ENCODE measurements at regions not wholly inside any gene's neighbourhood (a gene's known extent, or its start where the extent isn't known, plus 50 kb on each side); places are given as distances from the start of the nearest gene placed in this dataset.
"Not testable (repeated sequence)": the region's sequence is repeated elsewhere in the genome, so short reads cannot be mapped to it uniquely, and the experiment has no call there.

GRCh38 chr2:219831957-219832356, 204.5 kb downstream of the SLC4A3 start:
- DNase-seq (ENCODE audit: low read depth in 2 of 2, low spot score in 1 of 2) = no peak

- DNase-seq (ENCODE audit: low read depth in 2 of 2, low spot score in 1 of 2) = no peak
Measured at GRCh38 chr2:219832904-219833303, 205.5 kb downstream of the SLC4A3 start.

- no peak for DNase-seq (ENCODE audit: low read depth in 2 of 2, low spot score in 1 of 2)
Measured at GRCh38 chr2:219835493-219835892, 208.1 kb downstream of the SLC4A3 start.

GRCh38 chr2:219836647-219837177, 209.3 kb downstream of the SLC4A3 start:
- no peak for DNase-seq (ENCODE audit: low read depth in 2 of 2, low spot score in 1 of 2)

GRCh38 chr2:219844401-219845091, 217.1 kb downstream of the SLC4A3 start:
- DNase-seq (ENCODE audit: low read depth in 2 of 2, low spot score in 1 of 2) = no peak

- no peak for DNase-seq (ENCODE audit: low read depth in 2 of 2, low spot score in 1 of 2)
Measured at GRCh38 chr2:219848882-219849281, 221.5 kb downstream of the SLC4A3 start.

GRCh38 chr2:219851169-219851568, 223.7 kb downstream of the SLC4A3 start:
- DNase-seq (ENCODE audit: low read depth in 2 of 2, low spot score in 1 of 2) = no peak

- no peak for DNase-seq (ENCODE audit: low read depth in 2 of 2, low spot score in 1 of 2)
Measured at GRCh38 chr2:219851801-219852481, 224.5 kb downstream of the SLC4A3 start.

GRCh38 chr2:219852626-219853025, 225.2 kb downstream of the SLC4A3 start:
- DNase-seq (ENCODE audit: low read depth in 2 of 2, low spot score in 1 of 2) = no peak

- DNase-seq (ENCODE audit: low read depth in 2 of 2, low spot score in 1 of 2) = no peak
Measured at GRCh38 chr2:219856602-219857001, 229.2 kb downstream of the SLC4A3 start.

GRCh38 chr2:219857751-219858150, 230.3 kb downstream of the SLC4A3 start:
- DNase-seq (ENCODE audit: low read depth in 2 of 2, low spot score in 1 of 2) = no peak

GRCh38 chr2:219861307-219861706, 233.9 kb downstream of the SLC4A3 start:
- no peak for DNase-seq (ENCODE audit: low read depth in 2 of 2, low spot score in 1 of 2)

GRCh38 chr2:219864154-219864553, 236.7 kb downstream of the SLC4A3 start:
- DNase-seq (ENCODE audit: low read depth in 2 of 2, low spot score in 1 of 2) = no peak

- DNase-seq (ENCODE audit: low read depth in 2 of 2, low spot score in 1 of 2) = no peak
Measured at GRCh38 chr2:219868635-219869034, 241.2 kb downstream of the SLC4A3 start.

- no peak for DNase-seq (ENCODE audit: low read depth in 2 of 2, low spot score in 1 of 2)
Measured at GRCh38 chr2:219870041-219870440, 242.6 kb downstream of the SLC4A3 start.

GRCh38 chr2:219871351-219871750, 243.9 kb downstream of the SLC4A3 start:
- no peak for DNase-seq (ENCODE audit: low read depth in 2 of 2, low spot score in 1 of 2)

- DNase-seq (ENCODE audit: low read depth in 2 of 2, low spot score in 1 of 2) = no peak
Measured at GRCh38 chr2:219875036-219875435, 247.6 kb downstream of the SLC4A3 start.

- not testable (repeated sequence) for DNase-seq (ENCODE audit: low read depth in 2 of 2, low spot score in 1 of 2)
Measured at GRCh38 chr2:219875986-219876385, 248.6 kb downstream of the SLC4A3 start.

GRCh38 chr2:219876931-219877330, 249.5 kb downstream of the SLC4A3 start:
- no peak for DNase-seq (ENCODE audit: low read depth in 2 of 2, low spot score in 1 of 2)

- no peak for DNase-seq (ENCODE audit: low read depth in 2 of 2, low spot score in 1 of 2)
Measured at GRCh38 chr2:219877728-219878127, 250.3 kb downstream of the SLC4A3 start.

GRCh38 chr2:219878516-219878915, 251.1 kb downstream of the SLC4A3 start:
- no peak for DNase-seq (ENCODE audit: low read depth in 2 of 2, low spot score in 1 of 2)

GRCh38 chr2:219881851-219882250, 254.4 kb downstream of the SLC4A3 start:
- DNase-seq (ENCODE audit: low read depth in 2 of 2, low spot score in 1 of 2) = no peak

GRCh38 chr2:219886615-219887014, 259.2 kb downstream of the SLC4A3 start:
- DNase-seq (ENCODE audit: low read depth in 2 of 2, low spot score in 1 of 2) = no peak

Measured in stimulated activated CD8-positive, alpha-beta memory T cell treated with anti-CD3 and anti-CD28 coated beads, Interleukin-4, amount 100 ng/mL, for 1 hour (primary cell).